ENCODE measurements at regions not wholly inside any gene's neighbourhood (a gene's known extent, or its start where the extent isn't known, plus 50 kb on each side); places are given as distances from the start of the nearest gene placed in this dataset.

DNA sequence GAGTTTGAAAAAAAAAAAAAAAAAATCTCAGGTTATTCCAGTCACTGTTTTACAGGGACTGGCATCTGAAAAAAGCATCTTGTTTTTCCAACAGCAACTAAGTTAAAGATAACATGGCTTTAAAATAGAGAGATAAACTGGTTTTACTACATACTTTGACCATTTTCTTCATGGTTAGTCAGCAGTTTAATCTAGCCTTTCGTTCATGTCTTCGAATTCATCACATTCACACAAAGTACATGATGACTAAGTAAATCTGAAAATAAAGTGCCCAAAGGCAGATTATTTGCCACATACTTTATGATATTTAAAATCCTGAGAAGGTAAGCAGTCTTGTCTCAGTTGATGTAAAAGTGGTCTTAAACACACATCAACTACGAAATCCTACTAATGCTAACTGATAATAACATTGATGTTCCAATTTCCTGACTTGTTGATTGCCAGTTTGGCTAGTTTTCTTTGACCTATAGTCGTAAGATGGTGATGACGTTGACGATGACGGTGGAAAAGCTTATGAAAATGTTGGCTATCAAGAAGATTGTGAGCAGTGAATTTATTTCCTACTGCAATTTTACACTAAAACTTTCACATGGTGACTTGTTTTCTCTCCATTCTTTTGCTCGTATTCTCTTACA lies 540.5 kb upstream of the BOD1L1 start:
- TF ChIP-seq EZH2 (IDR thresholded peaks at IDR 0.05; ENCODE audit: low read length, unreplicated experiment): no peak
- TF ChIP-seq EZH2phosphoT487 (IDR thresholded peaks at IDR 0.05; ENCODE audit: borderline replicate concordance, low read length): no peak
